A673 (cell line): ENCODE measurements at regions not wholly inside any gene's neighbourhood (a gene's known extent, or its start where the extent isn't known, plus 50 kb on each side); places are given as distances from the start of the nearest gene placed in this dataset.
A peak's percentile ranks its signal among the peaks of the same experiment; 100 is the strongest.

ENCODE experiments used
- BruUV-seq: library from RNA; stranded (reverse); fragments of 400-500 nt; replicated peaks from 2 replicates; lab custom pipeline; 2021; lab: Mats Ljungman, UMichigan
- CTCF ChIA-PET: fragments of 300-600 bp; sonication (Branson Sonifier 250); formaldehyde crosslinking; loops from one replicate; lab custom pipeline; 2022; ENCODE audit warnings: antibody characterized with exemption; lab: Charles Lee
- POLR2A ChIA-PET: fragments of 300-600 bp; sonication (Branson Sonifier 250); formaldehyde crosslinking; loops from one replicate; lab custom pipeline; 2022; ENCODE audit warnings: antibody characterized with exemption; ENCODE audit not compliant: low non-redundant PET; lab: Charles Lee
- DNase-seq: peaks from one replicate; pipeline ENCODE4 v3.0.0-alpha.2; 2015; ENCODE audit warnings: low spot score
- H3K27ac ChIP-seq: fragments of 200-600 bp; sonication (generic); 2 replicates; pipeline ENCODE4 v1.5.1; 2016; ENCODE audit warnings: mixed run types, low read depth, mild to moderate bottlenecking, mixed read lengths, antibody characterized with exemption, low read length; ENCODE audit not compliant: poor library complexity, severe bottlenecking
- H3K27me3 ChIP-seq: fragments of 200-600 bp; sonication (generic); replicated peaks from 2 replicates; pipeline ENCODE4 v1.6.1; 2017; ENCODE audit warnings: mixed run types, low read depth, mild to moderate bottlenecking, mixed read lengths, antibody characterized with exemption, low read length; ENCODE audit not compliant: insufficient read depth, poor library complexity
- H3K36me3 ChIP-seq: fragments of 200-600 bp; sonication (generic); 2 replicates; pipeline ENCODE4 v1.6.1; 2016; ENCODE audit warnings: mixed run types, mild to moderate bottlenecking, mixed read lengths, antibody characterized with exemption, low read length; ENCODE audit not compliant: insufficient read depth, poor library complexity, severe bottlenecking
- H3K4me1 ChIP-seq: fragments of 200-600 bp; sonication (generic); 2 replicates; pipeline ENCODE4 v1.6.1; 2017; ENCODE audit warnings: mixed run types, mild to moderate bottlenecking, mixed read lengths, antibody characterized with exemption, low read length; ENCODE audit not compliant: insufficient read depth, poor library complexity, severe bottlenecking
- H3K4me3 ChIP-seq: fragments of 200-600 bp; sonication (generic); 2 replicates; pipeline ENCODE4 v1.5.1; 2016; ENCODE audit warnings: low read depth, mixed run types, mild to moderate bottlenecking, mixed read lengths, low read length; ENCODE audit not compliant: poor library complexity, severe bottlenecking
- H3K9me3 ChIP-seq: fragments of 200-600 bp; sonication (generic); 2 replicates; pipeline ENCODE4 v1.6.1; 2016; ENCODE audit warnings: mixed run types, low read depth, mild to moderate bottlenecking, mixed read lengths, antibody characterized with exemption, low read length; ENCODE audit not compliant: poor library complexity, severe bottlenecking
- EZH2 ChIP-seq: fragments of 200-600 bp; sonication (generic); IDR thresholded peaks from 2 replicates; pipeline ENCODE4 v1.6.1; 2017; ENCODE audit warnings: borderline replicate concordance, low read depth, mild to moderate bottlenecking, mixed read lengths, antibody characterized with exemption, low read length; ENCODE audit not compliant: poor library complexity, severe bottlenecking
- intact Hi-C: fragments of 100-400 bp; cut with micrococcal nuclease; formaldehyde crosslinking; loops from one replicate; pipeline ENCODE4 v1.10.0; 2022; ENCODE audit not compliant: unreplicated experiment
- TF ChIP-seq, protein P1 (sequence below): fragments of 300-800, 200-600 bp; sonication (generic); conservative IDR thresholded peaks from 2 replicates; pipeline ENCODE4 v1.5.1; 2017; ENCODE audit warnings: low read depth, mild to moderate bottlenecking, antibody characterized with exemption, low read length, moderate library complexity, mixed read lengths

DNA sequence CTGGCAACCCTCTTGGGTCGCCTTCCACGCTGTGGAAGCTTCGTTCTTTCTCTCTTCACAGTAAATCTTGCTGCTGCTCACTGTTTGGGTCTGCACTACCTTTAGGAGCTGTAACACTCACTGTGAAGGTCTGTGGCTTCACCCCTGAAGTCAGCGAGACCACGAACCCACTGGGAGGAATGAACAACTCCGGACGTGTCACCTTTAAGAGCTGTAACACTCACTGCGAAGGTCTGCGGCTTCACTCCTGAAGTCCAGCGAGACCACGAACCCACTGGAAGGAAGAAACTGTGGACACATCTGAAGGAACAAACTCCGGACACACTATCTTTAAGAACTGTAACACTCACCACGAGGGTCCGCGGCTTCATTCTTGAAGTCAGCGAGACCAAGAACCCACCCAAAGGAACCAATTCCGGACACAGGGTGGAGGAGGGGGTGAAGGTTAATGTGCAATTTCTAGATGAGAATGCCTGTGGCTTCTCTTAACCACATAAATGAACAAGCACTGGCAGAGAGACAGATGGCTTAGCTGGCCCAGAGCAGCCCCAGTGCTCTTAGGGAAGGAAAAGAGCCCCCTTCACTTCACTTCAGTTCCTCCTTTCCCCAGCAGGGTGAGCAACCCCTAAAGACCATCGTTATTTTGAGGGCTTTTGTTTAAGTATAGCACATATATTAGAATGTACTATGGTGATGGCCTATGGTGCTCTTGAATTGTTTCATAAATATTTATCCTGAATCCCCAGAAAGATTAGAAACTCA lies 73.0 kb downstream of the LUZP4 start:
- Histone ChIP-seq H3K27me3 (peaks cover 6% of the 10 kb centered on the region), H3K4me3 (no peak overlapping the region), H3K9me3 (no peaks in the 10 kb centered on the region), H3K36me3 (no peaks in the 10 kb centered on the region), H3K4me1 (peaks cover 41% of the 10 kb centered on the region), H3K27ac (no peak overlapping the region)
- POLR2A ChIA-PET, result no interaction called here
- peak; percentile 19 for DNase-seq
- BruUV-seq, result no TSS peak
- CTCF ChIA-PET, result no interaction called here
- no peak for TF ChIP-seq EZH2
- TF ChIP-seq, protein P1, sequence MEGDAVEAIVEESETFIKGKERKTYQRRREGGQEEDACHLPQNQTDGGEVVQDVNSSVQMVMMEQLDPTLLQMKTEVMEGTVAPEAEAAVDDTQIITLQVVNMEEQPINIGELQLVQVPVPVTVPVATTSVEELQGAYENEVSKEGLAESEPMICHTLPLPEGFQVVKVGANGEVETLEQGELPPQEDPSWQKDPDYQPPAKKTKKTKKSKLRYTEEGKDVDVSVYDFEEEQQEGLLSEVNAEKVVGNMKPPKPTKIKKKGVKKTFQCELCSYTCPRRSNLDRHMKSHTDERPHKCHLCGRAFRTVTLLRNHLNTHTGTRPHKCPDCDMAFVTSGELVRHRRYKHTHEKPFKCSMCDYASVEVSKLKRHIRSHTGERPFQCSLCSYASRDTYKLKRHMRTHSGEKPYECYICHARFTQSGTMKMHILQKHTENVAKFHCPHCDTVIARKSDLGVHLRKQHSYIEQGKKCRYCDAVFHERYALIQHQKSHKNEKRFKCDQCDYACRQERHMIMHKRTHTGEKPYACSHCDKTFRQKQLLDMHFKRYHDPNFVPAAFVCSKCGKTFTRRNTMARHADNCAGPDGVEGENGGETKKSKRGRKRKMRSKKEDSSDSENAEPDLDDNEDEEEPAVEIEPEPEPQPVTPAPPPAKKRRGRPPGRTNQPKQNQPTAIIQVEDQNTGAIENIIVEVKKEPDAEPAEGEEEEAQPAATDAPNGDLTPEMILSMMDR, result 0 out of 2 replicates have a peak, but pooled peaks have one; percentile 9
- intact Hi-C loops, result loop anchor here (10.0 kb wide), 1 partner anchor 202 kb away; the partner anchor contains the start of gene PLS3

DNA sequence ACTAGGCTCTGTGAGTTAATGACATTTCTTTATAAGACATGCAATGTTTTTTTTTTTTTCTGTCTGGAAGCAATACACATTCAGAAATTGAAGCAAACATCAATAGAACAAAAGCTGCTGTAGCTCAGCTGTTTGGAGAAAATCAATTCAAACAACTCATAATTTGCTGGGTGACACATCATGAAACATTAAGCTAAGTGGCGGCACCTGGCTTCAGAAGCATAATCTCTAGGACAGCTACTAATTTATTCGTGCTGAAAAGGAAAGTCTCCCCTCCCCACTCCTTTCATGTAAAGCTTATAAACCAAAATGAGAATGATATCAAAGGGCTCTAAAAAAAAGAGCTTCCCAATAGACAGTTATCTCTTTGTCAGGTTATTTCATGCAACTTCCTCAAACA lies 73.9 kb downstream of the LUZP4 start:
- POLR2A ChIA-PET, result interaction anchor here (0.7 kb wide), 1 partner anchor 18 kb away, joined by 3 read pairs; no protein-coding TSS in a partner anchor
- no TSS peak for BruUV-seq
- no peaks in the 10 kb centered on the region for H3K9me3 ChIP-seq
- CTCF ChIA-PET, result interaction anchor here (0.7 kb wide), 2 partner anchors 225 to 231 kb away, joined by 3 read pairs; no protein-coding TSS in a partner anchor
- no peak for TF ChIP-seq EZH2
- TF ChIP-seq, protein P1, result no peak
- H3K36me3 ChIP-seq, result no peaks in the 10 kb centered on the region
- H3K4me3 ChIP-seq, result no peak overlapping the region
- intact Hi-C loops, result loop anchor here (10.0 kb wide), 1 partner anchor 201 kb away; the partner anchor contains the start of gene PLS3
- DNase-seq, result peak; percentile 42
- no peak overlapping the region for H3K27ac ChIP-seq
- H3K4me1 ChIP-seq, result peaks cover 50% of the 10 kb centered on the region
- peaks cover 6% of the 10 kb centered on the region for H3K27me3 ChIP-seq

DNA sequence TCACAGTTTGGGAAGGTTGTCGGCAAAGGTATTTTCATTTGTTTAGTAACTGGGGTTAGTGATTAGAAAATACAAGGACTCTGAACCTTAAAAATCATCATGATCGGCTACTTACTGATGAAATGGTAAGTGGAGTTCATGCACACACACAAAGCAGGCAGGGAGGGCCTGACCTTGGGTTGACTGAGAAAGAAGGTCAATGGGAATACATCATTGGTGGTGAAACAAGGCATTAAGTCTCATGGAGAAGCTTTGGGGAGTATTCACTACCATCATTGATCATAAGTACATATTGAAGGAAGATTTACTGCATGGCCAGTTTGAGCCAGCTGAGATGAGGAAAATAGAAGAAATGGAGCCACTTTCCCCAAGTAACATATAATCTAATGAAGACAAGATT lies 74.4 kb downstream of the LUZP4 start:
- no TSS peak for BruUV-seq
- no peak for DNase-seq
- intact Hi-C loops, result loop anchor here (10.0 kb wide), 1 partner anchor 201 kb away; the partner anchor contains the start of gene PLS3
- POLR2A ChIA-PET, result interaction anchor here (0.7 kb wide), 1 partner anchor 19 kb away, joined by 3 read pairs; no protein-coding TSS in a partner anchor
- Histone ChIP-seq H3K27me3 (peaks cover 3% of the 10 kb centered on the region), H3K4me3 (no peak overlapping the region), H3K9me3 (no peaks in the 10 kb centered on the region), H3K4me1 (peaks cover 55% of the 10 kb centered on the region), H3K36me3 (no peaks in the 10 kb centered on the region), H3K27ac (no peak overlapping the region)
- CTCF ChIA-PET, result interaction anchor here (0.7 kb wide), 2 partner anchors 224 to 230 kb away, joined by 3 read pairs; no protein-coding TSS in a partner anchor
- TF ChIP-seq, protein P1, result no peak
- TF ChIP-seq EZH2, result no peak
